AG08396 (cell line): ENCODE measurements at regions not wholly inside any gene's neighbourhood (a gene's known extent, or its start where the extent isn't known, plus 50 kb on each side); places are given as distances from the start of the nearest gene placed in this dataset.
"Not testable (repeated sequence)": the region's sequence is repeated elsewhere in the genome, so short reads cannot be mapped to it uniquely, and the experiment has no call there.

Experiments used
- DNase-seq: peaks from one replicate; pipeline ENCODE4 v3.0.0; 2012; ENCODE audit warnings: low spot score, mixed read lengths

- no peak for DNase-seq
Measured at GRCh38 chr13:81377921-81378320, 1037.0 kb upstream of the SPRY2 start.

GRCh38 chr13:81375709-81376108, 1034.8 kb upstream of the SPRY2 start:
- no peak for DNase-seq

GRCh38 chr13:81362711-81363110, 1021.8 kb upstream of the SPRY2 start:
- DNase-seq, result not testable (repeated sequence)

DNA sequence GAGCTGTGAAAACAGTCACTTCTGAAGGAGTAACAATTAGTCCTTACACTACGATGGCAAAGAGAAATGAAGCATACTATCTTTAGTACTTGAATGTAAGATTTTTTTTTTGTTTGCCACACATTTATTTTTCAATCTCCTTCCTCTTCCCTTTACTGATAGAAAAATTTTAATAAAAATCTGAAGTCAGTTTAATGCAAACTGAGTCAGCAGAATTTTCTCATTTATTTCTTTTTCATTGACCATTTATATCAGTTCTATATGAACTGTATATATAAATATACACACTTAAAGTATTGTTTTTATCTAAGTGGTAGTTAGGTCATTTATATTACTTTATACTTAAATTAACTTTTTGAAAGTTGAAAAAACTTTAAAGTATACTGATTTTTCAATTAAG, 1009.1 kb upstream of the SPRY2 start:
- DNase-seq, result no peak

DNA sequence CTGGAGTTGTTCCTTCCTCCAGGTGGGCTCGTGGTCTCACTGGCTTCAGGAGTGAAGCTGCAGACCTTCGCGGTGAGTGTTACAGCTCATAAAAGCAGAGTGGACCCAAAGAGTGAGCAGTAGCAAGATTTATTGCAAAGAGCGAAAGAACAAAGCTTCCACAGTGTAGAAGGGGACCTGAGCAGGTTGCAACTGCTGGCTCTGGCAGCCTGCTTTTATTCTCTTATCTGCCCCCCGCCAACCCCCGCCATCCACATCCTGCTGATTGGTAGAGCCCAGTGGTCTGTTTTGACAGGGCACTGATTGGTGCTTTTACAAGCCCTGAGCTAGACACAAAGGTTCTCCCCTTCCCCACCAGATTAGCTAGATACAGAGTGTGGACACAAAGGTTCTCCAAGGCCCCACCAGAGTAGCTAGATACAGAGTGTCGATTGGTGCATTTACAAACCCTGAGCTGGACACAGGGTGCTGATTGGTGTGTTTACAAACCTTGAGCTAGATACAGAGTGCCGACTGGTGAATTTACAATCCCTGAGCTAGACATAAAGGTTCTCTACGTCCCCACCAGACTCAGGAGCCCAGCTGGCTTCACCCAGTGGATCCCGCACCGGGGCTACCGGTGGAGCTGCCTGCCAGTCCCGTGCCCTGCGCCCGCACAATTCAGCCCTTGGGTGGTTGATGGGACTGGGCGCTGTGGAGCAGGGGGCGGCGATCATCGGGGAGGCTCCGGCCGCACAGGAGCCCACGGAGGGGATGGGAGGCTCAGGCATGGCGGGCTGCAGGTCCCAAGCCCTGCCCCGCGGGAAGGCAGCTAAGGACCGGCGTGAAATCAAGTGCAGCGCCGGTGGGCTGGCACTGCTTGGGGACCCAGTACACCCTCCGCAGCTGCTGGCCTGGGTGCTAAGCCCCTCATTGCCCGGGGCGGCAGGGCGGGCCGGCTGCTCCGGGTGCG, 999.5 kb upstream of the SPRY2 start:
- DNase-seq, result not testable (repeated sequence)

GRCh38 chr13:81339666-81340065, 998.7 kb upstream of the SPRY2 start:
- not testable (repeated sequence) for DNase-seq

GRCh38 chr13:81334481-81334880, 993.6 kb upstream of the SPRY2 start:
- no peak for DNase-seq

DNA sequence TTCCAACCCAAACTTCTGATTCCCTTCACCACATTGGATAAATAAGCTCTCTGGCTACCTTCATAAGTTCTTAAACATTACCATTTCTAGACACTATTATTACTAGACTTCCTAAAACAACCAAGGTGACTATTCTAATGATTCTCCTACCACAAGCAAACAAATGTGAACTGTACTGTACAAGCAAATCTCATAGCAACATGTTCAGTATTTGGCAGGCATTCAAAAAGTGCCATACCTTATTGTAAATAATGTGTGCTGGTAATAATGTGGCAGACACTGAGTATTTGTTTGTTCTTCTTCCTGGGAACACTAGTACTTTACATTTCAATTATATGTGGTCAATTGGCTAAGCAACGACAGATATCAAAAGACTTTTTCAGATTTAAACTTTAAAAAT, 986.0 kb upstream of the SPRY2 start:
- DNase-seq, result no peak

- no peak for DNase-seq
Measured at GRCh38 chr13:81320516-81320915, 979.6 kb upstream of the SPRY2 start.

DNA sequence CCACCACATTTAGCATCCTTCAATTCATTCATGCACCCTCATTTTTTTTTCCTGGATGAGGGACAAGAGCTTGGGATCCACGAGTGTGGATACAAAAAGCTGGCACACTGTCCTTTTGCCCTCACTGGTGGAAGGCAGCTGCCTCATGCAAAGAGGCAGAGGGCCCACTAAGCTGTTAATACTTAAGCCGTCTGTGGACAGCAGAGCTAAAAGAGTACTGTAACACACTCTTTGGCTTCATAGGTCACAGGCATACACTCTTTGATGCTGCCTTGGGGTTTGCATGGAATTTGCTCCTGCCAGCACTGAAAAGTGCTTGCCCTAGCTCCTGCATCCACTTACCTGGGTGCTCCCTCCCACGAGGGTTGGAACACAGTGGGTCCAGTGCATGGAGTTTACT, 978.4 kb upstream of the SPRY2 start:
- no peak for DNase-seq

- no peak for DNase-seq
Measured at GRCh38 chr13:81318231-81319019, 977.5 kb upstream of the SPRY2 start.

GRCh38 chr13:81314461-81314860, 973.5 kb upstream of the SPRY2 start:
- no peak for DNase-seq

GRCh38 chr13:81305928-81306327, 965.0 kb upstream of the SPRY2 start:
- DNase-seq, result no peak

DNA sequence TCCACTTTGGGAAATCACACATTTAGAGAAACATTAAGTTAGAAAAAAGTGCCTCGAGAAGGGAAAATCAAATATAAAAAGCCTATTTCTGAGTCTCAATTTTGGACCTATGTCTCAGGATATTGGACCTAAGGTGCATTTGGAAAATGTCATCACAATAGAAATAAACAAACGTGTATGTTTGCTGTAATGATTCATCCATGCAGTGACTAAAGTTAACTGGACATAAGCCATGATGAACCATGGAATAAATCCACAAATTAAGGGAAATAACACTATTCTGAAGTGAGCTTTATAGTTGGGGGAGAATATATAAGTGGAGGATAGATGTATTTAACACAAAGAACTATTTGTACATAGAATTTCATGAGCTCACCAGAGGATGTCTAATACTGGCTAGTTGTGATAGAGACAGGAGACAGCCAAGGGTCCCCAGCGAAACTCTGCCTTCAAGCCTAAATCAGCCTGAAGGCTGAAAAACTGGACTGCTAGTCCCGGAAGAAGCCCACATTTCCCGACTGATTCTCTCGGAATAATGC, 963.3 kb upstream of the SPRY2 start:
- DNase-seq, result no peak

DNA sequence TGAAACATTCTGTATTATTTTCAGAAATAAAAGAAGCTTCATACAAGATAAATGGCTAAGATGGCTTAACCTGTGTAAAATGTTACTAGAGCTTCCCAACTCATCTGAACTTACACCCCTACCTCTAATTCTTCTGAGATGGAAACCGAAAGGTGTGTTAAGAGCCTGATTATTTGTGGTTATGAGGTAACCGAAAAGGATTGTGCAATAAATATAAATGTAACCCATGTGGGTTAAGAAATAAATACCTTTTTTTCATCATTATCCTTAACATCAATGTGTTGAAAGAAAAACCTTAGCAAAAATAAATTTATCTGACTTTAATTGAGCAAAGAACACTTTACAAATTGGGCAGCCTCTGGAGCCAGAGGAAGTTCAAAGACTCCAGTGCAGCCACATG, 961.8 kb upstream of the SPRY2 start:
- no peak for DNase-seq

DNA sequence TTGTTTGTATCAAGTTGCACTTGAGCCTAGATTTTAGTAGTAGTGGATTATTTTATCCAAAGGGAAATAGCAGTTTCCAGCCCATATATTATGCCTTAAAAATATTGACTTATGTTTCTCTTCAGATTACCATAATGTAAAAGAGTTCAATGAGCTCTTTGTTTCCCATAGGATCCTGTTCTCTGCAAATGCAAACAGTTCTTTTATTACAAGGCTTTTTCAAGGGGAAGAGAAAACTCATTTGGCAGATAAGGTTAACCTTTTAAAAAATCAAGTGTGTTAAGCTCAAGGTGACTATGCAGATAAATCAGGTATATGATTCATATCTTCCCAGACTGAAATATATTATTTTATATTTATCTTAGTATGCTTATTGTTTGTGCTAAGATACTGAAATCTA, 961.2 kb upstream of the SPRY2 start:
- no peak for DNase-seq

GRCh38 chr13:81295177-81295576, 954.3 kb upstream of the SPRY2 start:
- no peak for DNase-seq

- DNase-seq, result no peak
Measured at GRCh38 chr13:81293594-81294164, 952.8 kb upstream of the SPRY2 start.

DNA sequence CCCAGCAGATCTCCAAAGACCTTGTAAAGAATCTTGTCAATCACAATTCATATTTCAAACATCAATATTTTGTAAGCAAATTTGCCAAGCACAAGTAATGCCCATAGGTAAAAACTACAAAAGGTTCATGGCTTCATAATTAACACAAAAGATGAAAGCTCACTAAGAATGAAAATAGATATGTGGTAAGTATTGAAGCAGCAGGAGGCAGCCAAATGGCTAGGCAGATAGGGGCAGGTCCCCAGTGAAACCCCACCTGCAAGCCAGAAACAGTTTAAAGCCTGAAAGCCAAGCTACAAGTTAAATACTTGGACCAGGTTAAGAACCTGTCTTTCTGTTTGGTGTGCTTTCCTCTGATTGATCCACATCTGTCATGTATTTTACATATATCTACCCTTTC, 942.6 kb upstream of the SPRY2 start:
- DNase-seq, result no peak

DNA sequence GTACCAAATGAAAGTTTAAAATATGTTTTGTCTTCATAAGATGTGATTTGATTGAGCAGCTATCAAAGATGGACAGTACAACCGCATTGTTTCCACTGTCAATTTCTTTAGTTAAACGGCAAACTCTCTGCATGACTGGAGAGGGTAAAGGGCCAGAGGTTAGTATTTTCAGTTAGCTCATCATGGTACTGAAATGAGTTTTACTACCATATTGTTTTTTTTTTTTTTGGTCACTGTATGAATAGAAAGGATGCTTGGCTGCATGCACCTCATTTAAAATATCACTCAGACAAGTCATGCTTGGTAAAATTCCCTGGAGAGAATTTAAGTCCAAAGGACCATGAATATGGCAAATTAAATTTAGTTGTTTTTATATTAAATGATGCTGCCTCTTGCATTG, 942.1 kb upstream of the SPRY2 start:
- no peak for DNase-seq

DNA sequence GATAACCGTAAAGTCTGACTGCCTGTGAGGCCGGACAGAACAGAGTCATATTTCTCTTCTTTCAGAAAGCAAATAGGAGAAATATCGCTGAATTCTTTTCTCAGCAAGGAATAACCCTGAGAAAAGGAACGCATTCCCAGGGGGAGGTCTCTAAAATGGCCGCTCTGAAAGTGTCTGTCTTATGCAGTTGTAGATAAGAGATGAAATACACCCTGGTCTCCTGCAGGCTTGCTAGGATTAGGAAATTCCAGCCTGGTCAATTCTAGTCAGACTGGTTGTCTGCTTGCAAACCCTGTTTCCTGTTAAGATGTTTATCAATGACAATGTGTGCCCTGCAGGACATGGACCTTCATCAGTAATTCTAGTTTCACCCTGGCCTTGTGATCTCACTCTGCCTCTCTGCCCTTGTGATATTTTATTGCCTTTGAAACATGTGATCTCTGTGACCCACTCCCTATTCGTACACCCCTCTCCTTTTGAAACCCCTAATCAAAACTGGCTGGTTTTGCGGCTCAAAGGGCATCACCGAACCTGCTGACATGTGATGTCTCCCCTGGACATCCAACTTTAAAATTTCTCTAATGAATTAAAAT, 934.8 kb upstream of the SPRY2 start:
- DNase-seq, result no peak

DNA sequence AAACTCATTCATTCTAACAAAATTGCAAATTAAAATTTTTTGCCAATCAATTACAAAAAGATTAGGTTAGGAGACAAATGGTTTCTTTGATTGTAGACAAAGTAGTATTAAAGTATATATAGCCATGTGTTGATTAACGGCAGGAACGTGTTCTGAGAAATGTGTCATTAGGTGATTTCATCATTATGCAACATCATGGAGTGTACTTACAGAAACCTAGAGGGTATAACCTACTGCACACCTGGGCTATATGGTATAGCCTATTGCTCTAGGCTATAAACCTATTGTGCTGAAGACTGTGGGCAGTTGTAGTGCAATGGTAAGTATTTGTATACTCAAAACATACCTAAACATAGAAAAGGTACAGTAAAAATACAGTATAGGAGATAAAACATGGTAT, 906.8 kb upstream of the SPRY2 start:
- no peak for DNase-seq
